GM18870 (cell line): ENCODE measurements at regions not wholly inside any gene's neighbourhood (a gene's known extent, or its start where the extent isn't known, plus 50 kb on each side); places are given as distances from the start of the nearest gene placed in this dataset.

Experiments used
- ATAC-seq: cut with Tn5 transposase; IDR thresholded peaks from one replicate; pipeline ENCODE4 v1.9.1; 2021; ENCODE audit warnings: moderate library complexity; ENCODE audit not compliant: unreplicated experiment

DNA sequence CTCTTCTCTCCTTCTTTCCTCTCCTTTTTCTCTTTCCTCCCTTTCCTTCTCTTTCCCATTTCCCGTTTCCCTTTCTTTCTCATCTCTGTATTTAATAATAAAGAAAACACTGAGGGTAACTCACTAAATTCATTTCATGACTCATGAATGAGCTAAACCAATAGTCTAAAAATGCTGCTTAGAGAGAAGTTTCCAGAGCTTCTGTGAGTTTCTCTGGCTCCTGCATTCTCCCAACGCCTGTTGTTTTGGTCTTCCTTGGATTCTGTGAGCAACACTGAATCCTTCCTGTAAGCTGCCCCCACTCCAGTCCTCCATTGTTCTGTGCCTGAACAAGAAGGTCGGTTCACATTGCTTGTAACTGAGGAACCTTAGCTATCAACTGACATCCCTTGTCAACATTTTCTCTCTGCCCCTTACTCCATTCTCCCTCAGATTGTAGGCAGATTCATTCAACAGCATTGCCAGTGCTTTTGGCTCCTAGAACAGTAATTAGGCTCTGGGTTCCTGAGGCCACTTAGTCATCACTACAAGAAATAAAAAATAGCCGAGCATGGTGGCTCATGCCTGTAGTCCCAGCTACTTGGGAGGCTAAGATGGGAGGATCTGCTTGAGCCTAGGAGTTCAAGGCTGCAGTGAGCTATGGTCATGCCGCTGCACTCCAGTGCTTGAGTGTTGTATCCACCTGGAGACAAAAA lies 237.7 kb upstream of the KLF4 start:
- ATAC-seq, result no peak

GRCh38 chr9:107723015-107723414 lies 233.4 kb upstream of the KLF4 start:
- no peak for ATAC-seq

DNA sequence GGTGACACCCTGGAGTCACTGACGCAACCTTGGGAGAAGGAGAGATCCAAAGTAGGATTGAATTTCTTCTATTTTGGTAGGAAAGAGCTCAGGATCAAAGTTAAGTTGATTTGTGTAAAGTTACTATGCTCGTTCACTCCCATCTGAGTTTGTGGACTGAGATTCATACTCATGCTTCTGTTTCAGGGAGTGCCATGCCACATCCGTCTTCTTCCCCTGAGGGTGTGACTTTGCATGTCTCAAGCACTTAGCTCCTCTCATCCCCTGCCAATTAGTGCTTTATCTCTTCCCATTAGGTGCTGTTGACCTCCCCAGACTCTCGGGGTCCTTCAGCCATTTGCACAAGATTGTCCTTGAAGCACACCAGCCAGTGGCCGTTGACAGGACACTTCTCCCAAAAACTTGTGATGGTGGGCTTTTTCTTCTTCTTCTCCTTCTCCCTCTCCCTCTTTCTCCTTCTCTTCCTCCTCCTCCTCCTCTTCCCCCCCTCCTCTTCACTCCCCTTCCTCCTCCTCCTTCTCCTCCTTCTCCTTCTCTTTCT lies 232.2 kb upstream of the KLF4 start:
- no peak for ATAC-seq

- ATAC-seq, result no peak
Measured at GRCh38 chr9:107720501-107720900, 230.9 kb upstream of the KLF4 start.

DNA sequence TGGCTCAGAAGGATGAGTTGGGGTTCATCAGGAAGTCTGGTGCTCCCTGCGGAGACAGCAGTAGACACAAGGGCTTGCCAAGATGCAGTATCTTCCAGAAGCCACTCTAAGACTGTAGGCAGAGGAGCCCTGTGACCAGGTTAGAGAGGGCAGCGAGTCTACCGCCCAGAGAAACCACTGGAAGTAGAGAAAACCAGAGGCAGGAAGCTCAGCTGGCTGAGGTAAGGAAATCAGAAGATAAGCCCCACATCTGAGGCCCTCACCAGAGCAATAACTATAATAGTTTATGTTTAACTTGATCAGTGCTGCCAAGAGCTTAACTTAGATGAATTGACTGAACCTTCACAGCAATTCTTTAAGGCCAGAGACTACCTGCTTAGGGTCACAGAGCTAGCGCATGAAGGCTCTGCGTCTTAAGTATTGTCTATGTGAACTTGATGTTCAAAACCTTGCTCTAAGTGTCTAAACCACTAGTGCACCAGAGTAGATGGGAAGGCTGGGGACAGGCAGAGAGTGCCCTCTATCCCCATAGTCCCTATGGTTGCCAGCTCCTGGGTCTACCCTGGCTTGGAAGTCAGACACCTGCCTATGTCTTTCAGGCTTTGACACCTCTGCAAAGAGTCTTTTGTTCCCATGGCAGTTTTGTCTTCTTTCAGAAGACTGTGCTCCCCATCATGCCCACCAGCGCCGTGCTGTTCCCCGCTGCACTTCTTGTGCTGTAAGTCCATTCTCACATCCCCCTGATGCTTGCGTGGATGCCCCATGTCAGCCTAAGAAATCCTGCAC lies 228.2 kb upstream of the KLF4 start:
- ATAC-seq, result no peak

- ATAC-seq, result no peak
Measured at GRCh38 chr9:107715740-107716139, 226.2 kb upstream of the KLF4 start.

GRCh38 chr9:107713470-107713869 lies 223.9 kb upstream of the KLF4 start:
- no peak for ATAC-seq

DNA sequence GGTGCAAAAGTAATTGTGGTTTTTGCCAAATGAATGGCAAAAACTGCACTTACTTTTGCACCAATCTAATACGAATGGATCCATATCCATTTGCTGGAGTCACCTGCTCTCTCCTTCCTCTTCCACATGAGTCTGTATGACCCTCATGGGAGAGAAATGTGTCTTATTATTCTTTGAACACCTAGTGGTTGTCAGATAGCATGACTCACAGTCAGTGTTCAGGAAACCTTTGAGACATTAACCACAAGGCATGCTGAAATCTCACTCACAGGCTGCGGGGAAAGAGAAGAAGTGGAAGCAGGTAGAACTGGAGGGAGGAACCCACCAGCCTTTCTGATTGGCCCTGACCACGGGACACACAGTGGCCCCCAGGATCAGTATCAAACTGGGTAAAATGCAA lies 222.8 kb upstream of the KLF4 start:
- ATAC-seq, result no peak

DNA sequence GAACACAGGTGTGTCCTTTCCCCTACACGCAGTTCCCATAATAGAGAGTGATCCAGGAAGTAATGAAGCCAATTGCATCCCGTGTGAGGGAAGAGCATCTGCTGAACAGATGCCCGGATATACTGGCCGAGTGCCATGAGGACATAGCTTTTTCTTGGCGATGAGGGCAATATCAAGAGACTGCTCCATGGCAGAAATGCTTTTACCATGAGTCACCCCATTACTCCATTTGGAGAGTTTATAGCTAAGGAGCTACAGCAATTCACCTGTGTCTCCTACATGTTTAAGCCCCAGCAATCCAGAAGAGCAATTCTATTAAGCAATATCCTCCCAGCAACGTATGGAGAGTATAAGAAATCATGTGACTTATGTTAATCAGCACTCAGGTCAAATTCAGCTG lies 222.0 kb upstream of the KLF4 start:
- no peak for ATAC-seq

DNA sequence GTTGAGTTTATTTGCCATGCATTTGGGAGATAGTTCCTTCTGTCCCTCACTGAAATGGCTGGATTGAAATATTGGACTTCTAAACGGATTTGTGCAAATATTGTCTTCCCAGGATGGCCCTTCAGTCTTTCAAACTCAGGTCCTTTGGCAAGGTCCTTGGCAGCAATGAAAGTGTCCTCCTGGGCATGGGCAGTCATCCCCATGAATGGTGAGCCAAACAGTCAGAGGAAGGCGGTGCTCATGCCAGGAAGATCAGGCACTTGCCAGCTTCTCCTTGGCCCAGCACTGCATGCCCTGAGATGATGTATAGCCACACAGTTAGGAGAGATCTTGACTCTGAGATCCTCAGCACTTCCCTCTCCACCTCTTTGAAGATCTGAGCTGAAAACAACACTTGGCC lies 221.4 kb upstream of the KLF4 start:
- ATAC-seq, result no peak

- ATAC-seq, result no peak
Measured at GRCh38 chr9:107710546-107710945, 221.0 kb upstream of the KLF4 start.

DNA sequence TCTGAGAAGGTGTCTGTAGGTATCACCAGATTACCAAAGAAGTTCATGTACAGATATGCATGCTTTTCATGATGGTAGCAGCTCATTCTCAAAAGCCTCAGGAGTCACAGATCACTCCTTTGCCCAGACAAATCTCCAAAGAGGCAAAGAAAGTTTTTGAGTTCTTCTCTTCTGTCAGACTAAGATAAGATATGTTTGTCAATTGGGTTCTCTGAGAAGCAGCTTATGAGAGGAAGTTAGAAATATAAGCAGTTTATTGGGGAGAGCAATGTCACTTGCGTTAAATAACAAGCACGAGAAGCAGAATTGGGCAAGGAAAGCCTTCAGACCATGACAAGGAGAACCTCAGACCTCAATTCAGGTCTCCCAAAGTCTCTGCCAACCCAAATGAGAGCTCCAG lies 219.2 kb upstream of the KLF4 start:
- no peak for ATAC-seq

GRCh38 chr9:107707915-107708441 lies 218.4 kb upstream of the KLF4 start:
- ATAC-seq, result no peak

DNA sequence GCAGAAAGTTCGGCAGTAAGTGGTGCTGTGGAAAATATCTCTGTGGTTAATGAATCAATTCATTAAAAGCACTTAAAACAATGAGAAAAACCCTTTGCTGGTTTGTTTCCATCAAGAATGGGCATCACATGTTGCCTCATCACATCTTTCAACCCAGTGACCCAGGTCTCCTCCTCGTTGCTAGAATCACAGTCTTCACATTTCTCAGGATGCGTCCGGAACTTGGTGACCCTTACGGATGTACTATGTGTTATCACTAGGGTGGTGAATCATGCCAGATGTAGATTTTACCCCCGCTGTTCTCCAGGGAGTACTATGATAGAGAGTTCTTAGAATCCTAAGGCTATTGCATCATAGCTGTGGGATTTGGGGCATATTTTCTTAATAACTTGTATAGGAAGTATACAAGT lies 217.9 kb upstream of the KLF4 start:
- ATAC-seq, result no peak

DNA sequence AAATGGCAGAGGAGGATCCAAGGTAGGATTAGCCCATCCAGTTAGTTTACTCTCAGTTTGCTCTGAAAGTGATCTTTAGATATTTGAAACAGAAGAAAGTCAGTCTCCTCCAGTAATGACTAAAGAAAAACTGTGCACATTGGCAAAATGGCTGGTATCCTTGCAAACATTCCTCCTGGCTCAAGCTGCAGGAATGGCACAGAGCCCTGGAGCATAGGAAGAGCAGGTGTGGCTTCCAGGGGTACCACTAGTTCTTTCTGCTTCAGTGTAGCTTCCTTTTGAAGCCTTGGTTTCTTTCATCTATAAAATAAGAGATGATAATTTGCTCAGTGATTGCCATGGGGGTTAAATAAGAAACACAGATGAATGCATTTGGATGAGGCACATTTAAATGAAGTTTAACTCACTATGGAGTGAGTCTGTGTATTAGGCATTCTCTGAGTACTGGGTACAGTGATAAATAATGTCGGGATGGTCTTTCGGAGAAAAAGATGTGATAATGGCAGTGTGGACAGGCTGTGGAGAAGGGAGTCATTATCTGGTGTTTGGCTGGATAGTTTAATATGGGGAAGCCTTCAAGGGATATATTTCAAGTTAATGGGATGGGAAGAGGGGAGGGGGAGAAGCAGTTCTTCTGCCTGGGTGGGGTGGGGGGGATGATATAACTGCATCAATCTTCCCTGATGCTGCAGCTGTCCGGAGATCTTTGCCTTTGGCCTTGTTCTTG lies 217.3 kb upstream of the KLF4 start:
- no peak for ATAC-seq

DNA sequence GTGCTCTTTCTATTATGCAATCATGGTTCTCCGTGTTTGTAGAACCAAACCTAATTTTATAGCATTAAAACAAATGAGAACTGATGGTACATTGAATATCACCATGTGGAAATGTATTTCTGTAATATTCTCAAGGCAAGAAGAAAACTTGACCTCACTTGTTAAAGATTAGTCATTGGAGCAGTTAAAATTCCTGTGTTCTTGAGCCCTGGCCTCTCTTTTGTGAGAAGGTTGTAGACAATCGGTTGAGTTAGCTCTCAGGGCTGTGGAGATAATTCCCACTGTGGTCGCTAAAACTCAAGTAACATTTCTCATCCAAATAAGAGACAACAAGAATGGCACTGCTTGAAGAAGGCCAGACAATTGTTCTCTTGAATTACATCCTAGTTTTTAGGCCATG lies 216.0 kb upstream of the KLF4 start:
- no peak for ATAC-seq

DNA sequence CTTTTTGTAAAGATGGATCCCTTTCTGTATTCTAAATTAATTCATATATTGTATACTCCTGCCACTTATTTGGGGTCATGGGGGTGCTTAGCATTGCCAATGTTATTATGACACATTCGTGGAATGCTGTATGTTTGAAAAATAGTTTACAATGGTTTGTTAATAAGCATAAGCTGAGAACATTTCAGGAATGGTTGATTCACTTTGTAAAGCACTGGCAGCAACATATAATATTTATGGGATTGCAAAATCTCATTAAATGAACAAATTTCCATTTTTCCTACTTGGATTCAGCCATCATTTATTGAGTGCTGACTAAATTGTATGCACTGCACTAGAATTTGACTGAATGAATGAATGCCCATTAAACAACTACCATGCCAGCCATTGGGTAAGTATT lies 215.2 kb upstream of the KLF4 start:
- ATAC-seq, result no peak

- no peak for ATAC-seq
Measured at GRCh38 chr9:107703651-107704050, 214.1 kb upstream of the KLF4 start.

GRCh38 chr9:107700847-107701246 lies 211.3 kb upstream of the KLF4 start:
- ATAC-seq, result no peak

GRCh38 chr9:107699231-107699630 lies 209.7 kb upstream of the KLF4 start:
- ATAC-seq, result no peak

GRCh38 chr9:107698779-107699178 lies 209.2 kb upstream of the KLF4 start:
- ATAC-seq, result no peak
